ENCODE measurements at regions not wholly inside any gene's neighbourhood (a gene's known extent, or its start where the extent isn't known, plus 50 kb on each side); places are given as distances from the start of the nearest gene placed in this dataset.

DNA sequence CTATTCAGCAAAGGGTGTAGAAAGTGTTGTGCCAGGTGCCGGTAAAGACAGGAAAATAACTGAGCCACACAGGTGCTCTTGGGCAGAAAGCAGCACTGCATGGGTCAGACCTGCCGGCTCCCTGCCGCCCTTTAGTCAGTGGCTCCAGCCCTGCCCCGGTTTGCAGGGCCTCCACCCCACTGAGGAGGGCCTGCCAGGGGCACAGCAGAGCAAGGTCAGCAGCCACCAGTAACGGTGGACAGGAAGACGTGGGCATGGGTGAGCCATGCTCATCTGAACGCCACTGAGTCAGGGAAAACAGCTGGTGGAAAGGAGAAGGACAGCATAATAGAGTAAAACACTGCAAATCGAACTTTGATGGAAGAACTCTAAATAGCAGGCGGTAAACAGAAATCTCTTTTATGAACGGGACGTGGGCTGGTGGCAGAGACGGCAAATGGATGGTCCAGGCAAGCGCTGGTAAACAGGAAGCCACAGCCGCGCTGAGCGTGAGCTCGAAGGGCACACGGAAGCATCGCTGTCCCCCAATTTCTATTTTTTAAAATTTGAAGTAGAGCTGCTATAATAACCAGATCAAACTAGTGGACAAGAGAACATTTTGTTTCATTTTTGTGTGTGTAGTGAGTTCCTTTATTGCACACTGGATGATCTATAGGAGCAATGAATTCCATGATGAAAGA is 141.8 kb upstream of the ALKAL2 start:
- no peak for TF ChIP-seq CSDC2 (CRISPR knock-in tag; IDR thresholded peaks at IDR 0.05)
- no peak for TF ChIP-seq ZFP3 (CRISPR knock-in tag; IDR thresholded peaks at IDR 0.05)
- no peak for TF ChIP-seq ISL1 (CRISPR knock-in tag; IDR thresholded peaks at IDR 0.05)
